ACC112 (cell line): ENCODE measurements at regions not wholly inside any gene's neighbourhood (a gene's known extent, or its start where the extent isn't known, plus 50 kb on each side); places are given as distances from the start of the nearest gene placed in this dataset.

ENCODE experiments used
- H2AFZ ChIP-seq: fragments of 200-600 bp; sonication (generic); one replicate; pipeline ENCODE4 v1.6.0; 2017; ENCODE audit warnings: antibody characterized with exemption, low read length; ENCODE audit not compliant: unreplicated experiment
- H3K27ac ChIP-seq: fragments of 200-600 bp; sonication (generic); 2 replicates; pipeline ENCODE4 v1.5.1; 2014; ENCODE audit warnings: low read depth, mild to moderate bottlenecking, antibody characterized with exemption, low read length, moderate library complexity
- H3K27me3 ChIP-seq: fragments of 200-600 bp; sonication (generic); 2 replicates; pipeline ENCODE4 v1.6.1; 2014; ENCODE audit warnings: mild to moderate bottlenecking, antibody characterized with exemption, low read length, moderate library complexity, mixed read lengths; ENCODE audit not compliant: insufficient read depth
- H3K36me3 ChIP-seq: fragments of 200-600 bp; sonication (generic); 2 replicates; pipeline ENCODE4 v1.6.1; 2016; ENCODE audit warnings: mild to moderate bottlenecking, antibody characterized with exemption, low read length, moderate library complexity, mixed read lengths; ENCODE audit not compliant: insufficient read depth
- H3K4me1 ChIP-seq: fragments of 200-600 bp; sonication (generic); one replicate; pipeline ENCODE4 v1.6.1; 2016; ENCODE audit warnings: low read length, mixed read lengths; ENCODE audit not compliant: insufficient read depth, unreplicated experiment, control insufficient read depth
- H3K4me3 ChIP-seq: fragments of 200-600 bp; sonication (generic); 2 replicates; pipeline ENCODE4 v1.5.1; 2014; ENCODE audit warnings: mild to moderate bottlenecking, low read depth, low read length
- H3K79me2 ChIP-seq: fragments of 200-600 bp; sonication (generic); one replicate; pipeline ENCODE4 v1.6.0; 2016; ENCODE audit warnings: low read length; ENCODE audit not compliant: control insufficient read depth, unreplicated experiment, insufficient read depth

DNA sequence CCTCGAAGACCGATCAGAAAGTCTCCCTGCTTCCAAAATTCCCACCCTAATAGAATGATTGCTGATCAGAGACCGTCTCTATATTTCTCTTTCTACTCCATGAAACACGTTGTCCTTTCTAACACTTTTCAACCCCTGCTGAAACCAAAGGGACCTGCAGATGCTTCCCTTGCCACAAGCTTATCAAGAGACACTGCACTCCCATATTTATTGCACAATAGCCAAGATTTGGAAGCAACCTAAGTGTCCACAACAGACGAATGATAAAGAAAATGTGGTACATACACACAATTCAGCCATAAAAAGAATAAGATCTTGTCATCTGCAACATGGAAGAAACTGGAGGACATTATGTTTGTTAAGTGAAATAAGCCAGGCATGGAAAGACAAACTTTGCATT, 125.1 kb downstream of the FOXD1 start:
- Histone ChIP-seq H2AFZ (no peak overlapping the region), H3K27me3 (no peaks in the 10 kb centered on the region), H3K36me3 (no peaks in the 10 kb centered on the region), H3K4me3 (no peak overlapping the region), H3K79me2 (no peaks in the 10 kb centered on the region), H3K4me1 (peaks cover 24% of the 10 kb centered on the region), H3K27ac (no peak overlapping the region)

DNA sequence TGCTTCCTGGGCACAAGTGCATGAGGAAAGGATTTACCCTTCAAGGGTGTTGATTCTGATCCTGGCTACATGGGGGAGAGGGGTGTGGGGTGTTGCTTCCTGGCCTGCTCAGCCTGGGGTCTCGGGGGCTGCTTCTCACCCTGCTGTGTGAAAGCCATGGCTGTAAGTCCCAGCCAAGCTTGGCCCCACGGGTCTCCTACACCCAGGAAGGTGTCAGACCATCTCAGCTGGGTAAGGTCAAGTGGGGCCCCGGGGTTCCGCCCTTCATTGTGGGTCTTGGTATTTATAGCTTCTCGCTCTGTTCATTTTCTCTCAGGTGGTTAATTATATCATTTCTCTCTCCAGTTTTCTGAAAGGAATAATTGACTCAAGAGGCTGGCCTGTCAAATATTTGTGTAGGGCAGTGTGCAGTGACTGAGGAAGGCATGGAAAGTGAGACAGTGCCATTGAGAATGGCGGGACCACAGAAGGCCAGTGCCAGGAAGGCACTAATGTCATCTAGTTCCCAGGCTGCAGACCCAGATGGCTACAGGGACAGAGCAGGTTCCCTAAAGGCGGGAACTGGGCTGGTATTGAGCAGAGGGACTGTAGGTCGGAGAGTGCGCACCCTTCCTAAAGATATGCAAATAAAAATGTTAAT, 126.0 kb downstream of the FOXD1 start:
- Histone ChIP-seq H3K36me3 (no peaks in the 10 kb centered on the region), H3K4me3 (no peak overlapping the region), H3K79me2 (no peaks in the 10 kb centered on the region), H2AFZ (peak overlapping the region; percentile 35), H3K27ac (peak overlapping the region; percentile 83), H3K4me1 (peaks cover 18% of the 10 kb centered on the region), H3K27me3 (no peaks in the 10 kb centered on the region)

DNA sequence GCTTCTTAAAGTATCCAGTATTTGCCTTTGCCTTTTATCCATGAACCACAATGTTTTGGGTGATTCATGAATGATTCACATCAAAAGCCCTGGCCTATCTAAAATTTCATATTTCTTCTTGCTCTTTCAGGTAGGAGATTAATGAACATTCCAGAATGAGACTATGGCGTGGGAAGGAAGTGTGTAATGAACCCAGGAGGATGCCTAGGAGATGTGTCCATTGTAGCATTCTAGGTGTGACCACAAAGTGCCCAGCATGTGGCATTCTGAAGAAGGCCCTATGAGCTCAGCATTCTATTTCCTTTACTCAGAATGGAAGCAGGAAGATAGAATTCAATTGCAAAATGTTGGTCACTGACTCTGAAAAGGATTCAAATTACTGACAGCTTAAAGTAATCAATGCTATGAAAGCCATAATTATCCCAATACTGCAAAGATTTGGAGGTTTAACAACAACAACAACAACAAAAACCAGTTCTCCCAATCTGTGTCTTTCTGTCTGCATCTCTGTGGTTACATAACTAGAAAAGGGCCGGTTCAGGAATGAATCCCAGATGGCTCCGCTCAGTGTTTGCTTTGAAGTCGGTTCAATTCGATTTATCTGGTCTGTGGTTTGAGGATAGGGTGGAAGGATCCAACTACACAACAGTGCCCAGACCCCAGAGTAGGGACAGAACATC, 126.7 kb downstream of the FOXD1 start:
- H2AFZ ChIP-seq: peak overlapping the region; percentile 35
- peak overlapping the region; percentile 10; the same call in 1 of the 2 replicates for H3K4me3 ChIP-seq
- no peaks in the 10 kb centered on the region for H3K36me3 ChIP-seq
- no peaks in the 10 kb centered on the region for H3K79me2 ChIP-seq
- no peaks in the 10 kb centered on the region for H3K27me3 ChIP-seq
- peaks cover 18% of the 10 kb centered on the region for H3K4me1 ChIP-seq
- H3K27ac ChIP-seq: peak overlapping the region; percentile 83

DNA sequence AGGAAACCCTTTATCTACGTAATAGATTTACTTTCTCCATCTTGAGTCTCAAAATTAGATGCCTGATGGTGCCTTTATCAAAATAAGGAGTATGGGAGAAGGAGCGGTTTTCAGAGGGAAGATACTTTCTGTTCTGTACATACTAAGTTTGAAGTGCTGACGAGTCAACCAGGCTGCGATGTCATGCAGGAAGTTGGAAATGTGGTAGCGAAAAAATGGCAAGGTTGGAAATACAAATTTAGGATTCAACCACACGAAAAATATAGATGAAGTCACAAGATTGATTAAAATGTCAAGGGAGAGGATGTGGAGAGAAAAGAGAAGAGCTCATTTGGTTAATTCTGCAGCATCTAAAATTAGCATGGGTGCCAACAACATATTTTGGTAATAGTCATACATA, 129.5 kb downstream of the FOXD1 start:
- no peaks in the 10 kb centered on the region for H3K79me2 ChIP-seq
- H3K36me3 ChIP-seq: no peaks in the 10 kb centered on the region
- no peak overlapping the region for H3K27ac ChIP-seq
- H2AFZ ChIP-seq: no peak overlapping the region
- peaks cover 21% of the 10 kb centered on the region for H3K4me1 ChIP-seq
- H3K27me3 ChIP-seq: no peaks in the 10 kb centered on the region
- H3K4me3 ChIP-seq: no peak overlapping the region

DNA sequence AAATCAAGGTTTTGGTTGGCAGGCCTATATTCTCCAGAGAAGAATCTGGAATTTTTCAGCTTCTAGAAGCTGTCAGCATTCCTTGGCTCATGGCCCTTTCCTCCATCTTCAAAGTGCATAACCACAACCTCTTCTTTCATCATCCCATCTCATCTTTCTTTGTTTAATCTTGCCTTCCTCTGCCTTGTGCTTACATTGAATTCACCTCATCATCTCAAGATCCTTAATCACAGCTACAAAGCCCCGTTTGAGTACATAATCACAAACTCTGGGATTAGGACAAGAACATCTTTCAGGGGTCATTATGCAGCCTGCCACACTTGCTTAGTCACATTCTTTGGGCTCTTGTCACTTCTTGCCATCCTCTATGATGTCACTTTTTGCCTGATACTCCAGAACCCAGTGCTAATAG, 130.3 kb downstream of the FOXD1 start:
- Histone ChIP-seq H3K79me2 (no peaks in the 10 kb centered on the region), H3K4me1 (peaks cover 21% of the 10 kb centered on the region), H3K36me3 (no peaks in the 10 kb centered on the region), H2AFZ (no peak overlapping the region), H3K27ac (no peak overlapping the region), H3K4me3 (no peak overlapping the region), H3K27me3 (no peaks in the 10 kb centered on the region)

DNA sequence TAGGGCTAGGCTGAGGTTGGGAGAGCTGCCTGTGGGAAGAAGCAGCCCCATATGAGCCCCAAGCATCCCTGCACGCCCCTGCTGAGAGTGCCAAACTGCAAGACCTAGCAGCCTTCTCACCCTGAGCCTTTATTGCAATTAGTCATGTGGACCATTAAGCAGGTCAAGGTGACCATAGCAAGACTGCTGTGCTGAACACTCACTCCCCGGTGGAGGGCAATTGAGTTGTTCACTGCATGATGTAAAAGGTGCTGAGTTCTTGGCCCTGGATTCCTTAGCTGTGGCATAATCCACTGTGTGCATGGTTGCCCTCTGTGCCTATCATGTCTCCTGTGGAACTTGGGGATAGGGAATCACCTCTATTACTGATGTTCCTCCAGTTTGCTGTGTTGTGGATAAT, 131.1 kb downstream of the FOXD1 start:
- no peaks in the 10 kb centered on the region for H3K27me3 ChIP-seq
- no peak overlapping the region for H3K4me3 ChIP-seq
- peaks cover 24% of the 10 kb centered on the region for H3K4me1 ChIP-seq
- no peaks in the 10 kb centered on the region for H3K79me2 ChIP-seq
- no peaks in the 10 kb centered on the region for H3K36me3 ChIP-seq
- H2AFZ ChIP-seq: no peak overlapping the region
- no peak overlapping the region for H3K27ac ChIP-seq

DNA sequence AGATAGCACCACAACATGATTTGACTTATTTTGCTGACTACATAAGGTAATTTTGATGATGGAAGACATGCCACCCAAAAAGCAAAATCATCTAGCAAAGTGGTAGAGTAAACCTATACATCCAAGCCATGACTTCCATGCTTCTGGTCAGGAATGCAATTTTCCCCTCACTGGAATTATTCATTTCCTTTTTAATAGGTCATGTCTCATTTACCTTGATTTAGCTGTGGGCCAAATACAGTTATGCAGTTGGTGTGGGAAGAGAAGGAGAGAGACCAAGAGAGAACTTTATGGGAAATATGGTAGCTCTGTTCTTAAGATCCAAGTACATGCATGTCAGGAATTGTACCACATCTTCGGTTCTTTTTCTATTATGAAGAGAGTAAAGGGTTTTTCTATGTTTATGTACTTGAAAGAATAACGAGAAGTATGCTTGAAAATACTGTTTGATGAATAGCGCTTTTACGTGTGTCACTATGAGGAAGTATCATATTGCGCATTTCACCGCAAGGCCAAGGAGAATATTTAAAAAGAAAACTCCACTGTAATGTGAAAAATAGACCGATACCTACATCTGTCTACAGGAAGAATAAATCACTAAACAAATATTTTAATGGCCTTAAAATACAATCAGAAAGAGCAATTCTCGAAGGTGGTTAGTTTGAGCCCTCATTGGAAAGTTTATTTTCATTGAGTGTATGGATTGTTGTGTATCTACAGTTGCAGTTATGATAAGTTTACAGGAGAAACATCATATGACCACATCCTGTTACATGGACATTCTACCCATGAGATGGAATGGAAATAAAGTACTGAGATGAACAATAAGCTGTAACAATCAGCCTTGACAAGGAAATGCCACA, 134.0 kb downstream of the FOXD1 start:
- Histone ChIP-seq H3K4me3 (no peak overlapping the region), H3K4me1 (peaks cover 35% of the 10 kb centered on the region), H3K27me3 (no peaks in the 10 kb centered on the region), H2AFZ (no peak overlapping the region), H3K27ac (no peak overlapping the region), H3K36me3 (no peaks in the 10 kb centered on the region), H3K79me2 (no peaks in the 10 kb centered on the region)

- no peaks in the 10 kb centered on the region for H3K27me3 ChIP-seq
- no peaks in the 10 kb centered on the region for H3K36me3 ChIP-seq
- H3K4me3 ChIP-seq: no peak overlapping the region
- no peak overlapping the region for H2AFZ ChIP-seq
- H3K27ac ChIP-seq: no peak overlapping the region
- H3K79me2 ChIP-seq: no peaks in the 10 kb centered on the region
- H3K4me1 ChIP-seq: peaks cover 30% of the 10 kb centered on the region
These were observed 135.6 kb downstream of the FOXD1 start for GRCh38 chr5:73312872-73313510.

DNA sequence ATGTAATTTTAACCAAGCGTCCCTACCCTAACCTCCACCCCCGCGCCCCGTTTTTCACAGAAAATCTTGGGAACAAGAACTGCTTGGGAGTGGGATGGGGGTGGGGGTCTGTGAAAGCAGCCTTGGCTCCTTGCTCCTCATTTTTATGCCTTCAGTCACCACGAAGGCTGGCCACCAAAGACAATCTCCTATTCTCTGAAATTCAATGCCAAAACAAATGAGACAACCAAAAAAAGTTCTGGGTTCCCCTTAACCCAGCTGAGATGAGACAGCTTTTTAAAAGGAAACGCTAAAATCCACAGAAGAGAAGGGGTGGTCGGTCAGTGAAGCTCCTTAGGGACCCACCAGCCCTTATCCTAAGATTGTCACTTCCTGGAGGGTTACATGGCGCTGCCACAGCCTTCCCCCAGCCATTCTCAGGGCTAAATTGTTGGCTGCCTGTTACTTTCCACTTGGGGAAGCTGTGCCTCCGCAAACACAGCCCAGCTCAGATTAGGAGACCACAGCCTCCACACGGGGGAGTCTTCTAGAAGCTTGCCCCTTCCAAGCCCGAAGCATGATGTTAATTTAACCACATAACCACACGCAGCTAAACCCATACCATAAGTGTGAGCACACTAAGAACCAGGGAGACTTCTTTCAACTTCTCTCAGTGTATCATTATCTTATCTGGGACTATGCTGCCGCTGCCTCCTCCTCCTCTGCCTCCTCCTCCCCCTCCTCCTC, 136.3 kb downstream of the FOXD1 start:
- H3K27me3 ChIP-seq: no peaks in the 10 kb centered on the region
- peak overlapping the region; percentile 78 for H3K27ac ChIP-seq
- H2AFZ ChIP-seq: peak overlapping the region; percentile 34

More for the DNA sequence above, 136.3 kb downstream of the FOXD1 start:
- H3K36me3 ChIP-seq: no peaks in the 10 kb centered on the region
- peak overlapping the region; percentile 57 for H3K4me3 ChIP-seq
- H3K4me1 ChIP-seq: peaks cover 30% of the 10 kb centered on the region
- H3K79me2 ChIP-seq: no peaks in the 10 kb centered on the region
